ENCODE measurements at regions not wholly inside any gene's neighbourhood (a gene's known extent, or its start where the extent isn't known, plus 50 kb on each side); places are given as distances from the start of the nearest gene placed in this dataset.

GRCh38 chr11:96798445-96798844 lies 408.6 kb downstream of the JRKL start:
- in situ Hi-C loops (cut with MboI): no loop called here
- H3K9ac ChIP-seq (ENCODE audit: control insufficient read depth, insufficient read depth, low read length): no peak overlapping the region
- no peak overlapping the region for H3K27ac ChIP-seq (ENCODE audit: control insufficient read depth, insufficient read depth)
- ChIA-PET POLR2A (no interaction called here), SMC1A (ENCODE audit: uncharacterized antibody, unreplicated experiment) (no interaction called here), CTCF (interaction anchor here (1.1 kb wide), 1 partner anchor 334 kb away, joined by 5 read pairs; no protein-coding TSS in a partner anchor), RAD21 (ENCODE audit: unreplicated experiment) (no interaction called here)
- H3K36me3 ChIP-seq (ENCODE audit: control insufficient read depth in 2 of 2, insufficient read depth in 2 of 2, low read length in 1 of 2): no peaks in the 10 kb centered on the region
- H3K27me3 ChIP-seq (replicated peaks in 1 of 2; ENCODE audit: control insufficient read depth in 2 of 2, insufficient read depth in 2 of 2, low read length in 1 of 2): no peaks in the 10 kb centered on the region
- intact Hi-C loops (cut with micrococcal nuclease; ENCODE audit: unreplicated experiment): no loop called here
- no peak for DNase-seq (ENCODE audit: low read depth, low spot score)
- no peak overlapping the region for H2AFZ ChIP-seq (ENCODE audit: control insufficient read depth, low read depth, low read length)
- no peaks in the 10 kb centered on the region for H3K79me2 ChIP-seq (ENCODE audit: control insufficient read depth, insufficient read depth, low read length)
- no TSS peak for BruUV-seq (replicated peaks)
- no peaks in the 10 kb centered on the region for H3K9me3 ChIP-seq (replicated peaks; ENCODE audit: control insufficient read depth, insufficient read depth, low read length)
- H3K4me3 ChIP-seq: no peak overlapping the region
- TF ChIP-seq YY1 (IDR thresholded peaks at IDR 0.05; ENCODE audit: low read depth, low read length) (no peak), RUNX3 (IDR thresholded peaks at IDR 0.05; ENCODE audit: low read length) (no peak), RFX5 (IDR thresholded peaks at IDR 0.05; ENCODE audit: low read depth, low read length) (no peak), PKNOX1 (IDR thresholded peaks at IDR 0.05) (no peak), HDAC6 (IDR thresholded peaks at IDR 0.05; ENCODE audit: unreplicated experiment) (no peak), HDAC2 (IDR thresholded peaks at IDR 0.05) (no peak), MXI1 (IDR thresholded peaks at IDR 0.05; ENCODE audit: low read depth, low read length) (no peak), NFYB (IDR thresholded peaks at IDR 0.05; ENCODE audit: insufficient read depth, low read depth, low read length) (no peak), DPF2 (IDR thresholded peaks at IDR 0.05) (no peak), NR2F1 (conservative IDR thresholded peaks at IDR 0.05) (no peak), ZNF217 (IDR thresholded peaks at IDR 0.05) (no peak), NBN (IDR thresholded peaks at IDR 0.05) (no peak), FOXK2 (IDR thresholded peaks at IDR 0.05) (no peak), MTA3 (IDR thresholded peaks at IDR 0.05; ENCODE audit: borderline replicate concordance, low read length) (no peak), ZBTB40 (IDR thresholded peaks at IDR 0.05; ENCODE audit: borderline replicate concordance) (no peak), EZH2 (IDR thresholded peaks at IDR 0.05; ENCODE audit: borderline replicate concordance, control insufficient read depth, low read depth, low read length) (no peak), BCL3 (IDR thresholded peaks at IDR 0.05; ENCODE audit: borderline replicate concordance, insufficient read depth, low read depth, low read length, poor library complexity, severe bottlenecking) (no peak)
- TF ChIP-seq, protein P1, sequence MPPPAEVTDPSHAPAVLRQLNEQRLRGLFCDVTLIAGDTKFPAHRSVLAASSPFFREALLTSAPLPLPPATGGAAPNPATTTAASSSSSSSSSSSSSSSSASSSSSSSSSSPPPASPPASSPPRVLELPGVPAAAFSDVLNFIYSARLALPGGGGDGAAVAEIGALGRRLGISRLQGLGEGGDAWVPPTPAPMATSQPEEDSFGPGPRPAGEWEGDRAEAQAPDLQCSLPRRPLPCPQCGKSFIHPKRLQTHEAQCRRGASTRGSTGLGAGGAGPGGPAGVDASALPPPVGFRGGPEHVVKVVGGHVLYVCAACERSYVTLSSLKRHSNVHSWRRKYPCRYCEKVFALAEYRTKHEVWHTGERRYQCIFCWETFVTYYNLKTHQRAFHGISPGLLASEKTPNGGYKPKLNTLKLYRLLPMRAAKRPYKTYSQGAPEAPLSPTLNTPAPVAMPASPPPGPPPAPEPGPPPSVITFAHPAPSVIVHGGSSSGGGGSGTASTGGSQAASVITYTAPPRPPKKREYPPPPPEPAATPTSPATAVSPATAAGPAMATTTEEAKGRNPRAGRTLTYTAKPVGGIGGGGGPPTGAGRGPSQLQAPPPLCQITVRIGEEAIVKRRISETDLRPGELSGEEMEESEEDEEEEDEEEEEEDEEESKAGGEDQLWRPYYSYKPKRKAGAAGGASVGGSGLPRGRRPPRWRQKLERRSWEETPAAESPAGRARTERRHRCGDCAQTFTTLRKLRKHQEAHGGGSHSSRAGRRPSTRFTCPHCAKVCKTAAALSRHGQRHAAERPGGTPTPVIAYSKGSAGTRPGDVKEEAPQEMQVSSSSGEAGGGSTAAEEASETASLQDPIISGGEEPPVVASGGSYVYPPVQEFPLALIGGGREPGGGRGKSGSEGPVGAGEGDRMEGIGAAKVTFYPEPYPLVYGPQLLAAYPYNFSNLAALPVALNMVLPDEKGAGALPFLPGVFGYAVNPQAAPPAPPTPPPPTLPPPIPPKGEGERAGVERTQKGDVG (CRISPR knock-in tag; IDR thresholded peaks at IDR 0.05): no peak
- H4K20me1 ChIP-seq (ENCODE audit: control insufficient read depth, insufficient read depth): no peaks in the 10 kb centered on the region
- no peak overlapping the region for H3K4me2 ChIP-seq (ENCODE audit: control insufficient read depth, insufficient read depth)
- FAIRE-seq: no peak
- ATAC-seq: no peak
- WGBS (ENCODE audit: insufficient coverage, insufficient replicate concordance, low lambda C conversion rate, missing lambda C conversion rate): 0% methylated on average over 1 of the region's 1 CpG
- H3K4me1 ChIP-seq (ENCODE audit: control insufficient read depth, insufficient read depth, low read length): no peaks in the 10 kb centered on the region

Measured in GM12878 (cell line).